Stimulated activated CD4-positive, alpha-beta T cell treated with anti-CD3 and anti-CD28 coated beads, Interleukin-1b, Interleukin-23, amount 100 ng/mL, for 24 hours (primary cell): ENCODE measurements at regions not wholly inside any gene's neighbourhood (a gene's known extent, or its start where the extent isn't known, plus 50 kb on each side); places are given as distances from the start of the nearest gene placed in this dataset.

Experiments
- DNase-seq, 4 experiments: peaks; one replicate each; pipeline ENCODE4 v3.0.0-alpha.2; 2020; ENCODE audit warnings: low read depth in 4 of 4, low spot score in 1 of 4

GRCh38 chr12:124418156-124418555 lies 123.3 kb downstream of the RFLNA start:
- DNase-seq, result no peak

- DNase-seq, result no peak
Measured at GRCh38 chr12:124416516-124417395, 121.9 kb downstream of the RFLNA start.

GRCh38 chr12:124415064-124415463 lies 120.2 kb downstream of the RFLNA start:
- no peak for DNase-seq

GRCh38 chr12:124413915-124414314 lies 119.0 kb downstream of the RFLNA start:
- no peak for DNase-seq

GRCh38 chr12:124413401-124413800 lies 118.5 kb downstream of the RFLNA start:
- no peak for DNase-seq

- no peak for DNase-seq
Measured at GRCh38 chr12:124412646-124413015, 117.7 kb downstream of the RFLNA start.

- DNase-seq, result no peak
Measured at GRCh38 chr12:124411953-124412645, 117.2 kb downstream of the RFLNA start.

- DNase-seq, result no peak
Measured at GRCh38 chr12:124411281-124411878, 116.5 kb downstream of the RFLNA start.

- no peak for DNase-seq
Measured at GRCh38 chr12:124410354-124411175, 115.7 kb downstream of the RFLNA start.

- DNase-seq, result no peak
Measured at GRCh38 chr12:124408822-124409517, 114.1 kb downstream of the RFLNA start.

- no peak for DNase-seq
Measured at GRCh38 chr12:124407074-124407473, 112.2 kb downstream of the RFLNA start.

GRCh38 chr12:124406043-124406442 lies 111.2 kb downstream of the RFLNA start:
- DNase-seq, result no peak

- DNase-seq, result no peak
Measured at GRCh38 chr12:124405592-124405991, 110.7 kb downstream of the RFLNA start.

- no peak for DNase-seq
Measured at GRCh38 chr12:124405151-124405550, 110.3 kb downstream of the RFLNA start.

- no peak for DNase-seq
Measured at GRCh38 chr12:124404162-124404784, 109.4 kb downstream of the RFLNA start.

GRCh38 chr12:124403273-124403672 lies 108.4 kb downstream of the RFLNA start:
- DNase-seq, result no peak

- DNase-seq, result no peak
Measured at GRCh38 chr12:124402248-124403066, 107.6 kb downstream of the RFLNA start.

- DNase-seq, result no peak
Measured at GRCh38 chr12:124401704-124402221, 106.9 kb downstream of the RFLNA start.

GRCh38 chr12:124400124-124400523 lies 105.2 kb downstream of the RFLNA start:
- DNase-seq, result no peak
